HuH-7 (cell line): ENCODE measurements at regions not wholly inside any gene's neighbourhood (a gene's known extent, or its start where the extent isn't known, plus 50 kb on each side); places are given as distances from the start of the nearest gene placed in this dataset.
"Not testable (repeated sequence)": the region's sequence is repeated elsewhere in the genome, so short reads cannot be mapped to it uniquely, and the experiment has no call there.

Experiments used
- DNase-seq: peaks from one replicate; pipeline ENCODE4 v3.0.0; 2011; ENCODE audit warnings: low spot score

DNA sequence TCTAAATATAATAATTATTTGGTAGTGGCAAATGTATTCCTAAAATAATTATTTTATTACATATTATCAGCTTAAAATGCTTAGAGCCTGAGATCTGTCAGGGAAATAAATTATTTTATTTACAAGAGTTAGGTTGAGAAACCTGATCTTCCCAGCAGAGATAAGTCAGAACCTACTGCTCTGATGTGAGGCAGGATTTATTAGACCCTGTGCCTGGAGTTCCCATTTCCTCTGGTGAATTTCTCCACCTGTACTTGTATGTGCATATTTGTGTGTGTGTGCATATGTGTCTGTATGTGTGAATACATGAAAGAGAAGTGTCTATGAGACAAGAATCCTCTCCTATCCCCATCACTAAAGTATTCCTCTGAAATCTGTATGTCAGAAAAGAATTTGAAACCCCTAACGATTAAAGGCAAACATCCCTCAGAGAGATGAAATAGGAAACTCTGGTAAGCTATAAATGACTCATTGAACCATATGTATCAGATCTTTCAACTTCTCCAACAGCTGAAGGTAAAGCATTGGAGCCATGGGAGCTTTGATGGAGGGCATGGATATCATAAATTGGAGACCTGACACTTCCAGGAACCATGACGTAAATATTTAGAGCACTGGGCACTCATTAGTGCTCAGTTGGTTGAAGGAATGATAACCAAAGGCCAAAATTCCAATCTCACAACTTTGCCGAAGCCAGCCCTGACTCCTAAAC, 190.9 kb downstream of the XPNPEP1 start:
- DNase-seq = no peak

DNA sequence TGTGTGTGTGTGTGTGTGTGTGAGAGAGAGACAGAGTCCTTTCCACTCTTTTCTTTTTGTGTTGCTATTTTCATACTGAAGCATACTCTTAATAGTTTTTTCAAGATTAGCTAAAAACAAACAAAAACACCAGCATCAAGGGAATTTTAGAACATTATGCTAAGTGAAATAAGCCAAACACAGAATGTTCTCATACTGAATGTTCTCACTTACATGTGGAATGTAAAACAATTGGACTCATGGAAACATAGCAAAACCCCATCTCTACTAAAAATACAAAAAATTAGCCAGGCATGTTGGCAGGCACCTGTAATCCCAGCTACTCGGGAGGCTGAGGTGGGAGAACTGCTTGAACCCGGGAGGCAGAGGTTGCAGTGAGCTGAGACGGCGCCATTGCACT, 193.4 kb downstream of the XPNPEP1 start:
- DNase-seq = not testable (repeated sequence)

- no peak for DNase-seq
These were observed 195.9 kb downstream of the XPNPEP1 start for GRCh38 chr10:109727436-109727835.

DNA sequence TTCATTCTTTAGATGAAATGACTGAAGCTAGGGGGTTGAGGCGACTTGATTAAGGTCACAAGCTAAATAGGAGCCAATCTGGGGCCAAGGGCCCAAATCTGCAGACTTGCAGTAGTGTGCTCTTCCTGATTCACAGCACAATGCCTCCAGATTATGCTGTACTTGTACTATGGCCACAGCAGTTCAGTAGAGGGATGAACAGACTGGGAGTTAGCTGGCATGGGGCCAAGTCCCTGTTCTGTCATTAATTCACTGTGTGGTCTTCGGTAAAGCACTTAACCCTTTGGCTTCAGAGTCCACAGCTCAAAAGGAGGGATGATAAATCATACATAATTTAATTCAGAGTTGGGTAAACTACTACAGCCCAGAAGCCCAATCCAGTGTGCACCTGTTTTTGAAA, 196.8 kb downstream of the XPNPEP1 start:
- DNase-seq = no peak

- DNase-seq = no peak
These were observed 200.0 kb downstream of the XPNPEP1 start for GRCh38 chr10:109723305-109723704.

GRCh38 chr10:109721453-109722064, 201.8 kb downstream of the XPNPEP1 start:
- DNase-seq = no peak

DNA sequence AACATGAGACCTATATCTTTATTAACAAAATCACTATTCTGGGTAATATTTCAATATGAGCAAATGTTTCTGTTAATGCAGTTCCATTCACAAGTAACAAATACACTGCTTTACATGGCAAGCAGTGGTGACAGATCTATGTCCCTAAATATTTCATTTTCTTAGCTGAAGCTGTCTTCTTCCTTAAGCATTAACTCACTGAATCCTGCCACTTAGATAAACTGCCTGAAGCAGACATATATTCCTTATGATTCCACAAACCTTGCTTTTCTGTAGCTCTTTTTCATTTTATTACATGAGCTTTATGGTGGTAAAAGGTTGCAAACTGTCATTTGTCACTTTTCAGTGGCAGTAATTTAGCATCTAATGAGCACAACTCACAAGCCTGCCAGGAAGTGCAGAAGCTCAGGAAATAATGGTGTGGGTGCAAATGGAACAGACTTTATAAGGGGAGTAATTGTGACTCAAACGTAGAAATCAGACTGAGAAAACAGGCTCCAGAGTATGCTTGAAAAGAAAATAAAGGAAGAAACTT, 217.2 kb downstream of the XPNPEP1 start:
- no peak for DNase-seq

DNA sequence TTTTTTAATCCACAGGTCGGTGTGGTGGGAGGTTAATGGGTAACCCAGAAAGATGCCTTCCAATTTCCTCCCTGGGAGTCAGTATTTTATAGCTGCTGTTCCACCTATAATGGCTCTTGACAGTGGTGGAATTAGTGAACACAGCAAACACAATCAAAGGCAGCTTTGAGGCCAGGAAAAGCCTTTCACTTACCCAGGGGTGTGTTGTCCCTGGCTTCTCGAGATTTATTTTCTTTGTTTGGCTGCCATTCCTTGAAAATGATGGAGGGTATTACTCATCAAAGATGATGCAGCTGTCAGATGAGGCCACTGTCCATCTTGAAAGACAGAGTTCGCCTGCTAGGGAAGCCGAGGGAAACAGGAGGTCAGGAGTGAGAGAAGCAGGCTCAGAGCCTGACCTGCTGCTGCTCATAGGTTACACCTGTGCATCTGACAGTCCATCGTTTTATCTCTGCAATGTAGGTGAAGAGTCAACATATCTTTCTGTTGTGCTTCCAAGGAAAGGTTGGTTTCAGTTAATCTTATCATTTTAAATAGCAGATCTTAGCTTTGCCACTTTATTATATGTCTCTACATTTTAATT, 221.6 kb downstream of the XPNPEP1 start:
- no peak for DNase-seq

- DNase-seq = no peak
These were observed 224.2 kb downstream of the XPNPEP1 start for GRCh38 chr10:109698882-109699664.

- DNase-seq = no peak
These were observed 225.2 kb downstream of the XPNPEP1 start for GRCh38 chr10:109698086-109698485.

DNA sequence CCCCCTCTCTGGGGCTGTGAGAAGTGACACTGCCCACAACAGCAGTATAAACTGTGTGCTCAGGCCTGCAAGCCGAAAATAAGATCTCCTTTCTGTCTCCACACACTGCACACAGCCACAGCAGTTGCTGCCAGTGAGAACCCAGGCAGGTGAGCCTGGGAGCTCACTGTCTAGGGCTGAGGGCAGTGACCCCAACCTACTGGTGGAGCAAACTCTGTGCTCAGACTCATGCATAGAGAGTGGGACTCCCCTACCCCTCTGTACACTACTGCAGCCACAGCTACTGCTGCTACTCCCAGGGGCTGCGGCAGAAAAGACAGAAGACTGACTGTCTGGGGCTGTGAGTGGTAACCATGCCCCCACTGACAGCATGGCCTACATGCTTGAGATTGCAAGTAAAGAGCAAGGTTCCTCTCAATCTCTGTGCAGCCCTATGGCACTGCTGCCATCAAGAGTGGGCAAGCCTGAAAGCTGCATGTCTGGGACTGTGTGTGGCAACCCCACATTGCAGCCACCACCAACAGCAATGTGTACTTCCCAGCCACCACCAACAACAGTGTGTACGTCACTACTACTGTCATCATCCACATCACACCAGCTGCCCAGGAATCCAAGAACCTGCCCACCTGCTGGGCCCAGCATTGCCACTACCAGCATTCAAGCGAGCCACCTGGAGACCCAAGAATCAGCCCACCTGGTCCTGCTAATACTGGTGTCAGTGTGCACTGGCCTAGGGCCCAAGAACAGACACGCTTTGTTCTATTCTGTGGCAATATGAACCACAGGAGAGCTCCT, 226.1 kb downstream of the XPNPEP1 start:
- no peak for DNase-seq

DNA sequence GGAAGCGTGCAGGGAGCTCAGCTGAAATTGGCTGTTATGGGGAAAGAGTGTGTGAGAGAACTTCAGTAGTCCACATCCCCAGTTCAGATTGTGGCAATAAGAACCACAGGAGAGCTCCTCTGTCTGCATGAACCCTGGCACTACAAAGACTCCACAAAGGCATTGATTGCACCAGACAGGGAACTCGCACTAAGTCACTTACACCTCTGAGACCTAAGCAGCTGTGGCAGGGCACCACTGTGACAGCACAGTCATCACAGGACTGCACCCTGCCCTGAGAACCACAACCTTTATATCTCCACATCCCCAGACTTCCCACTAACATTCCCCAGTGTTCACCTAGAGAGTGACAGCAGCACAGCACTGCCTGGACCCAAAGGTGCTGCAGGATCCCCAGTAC, 226.8 kb downstream of the XPNPEP1 start:
- no peak for DNase-seq

- no peak for DNase-seq
These were observed 227.3 kb downstream of the XPNPEP1 start for GRCh38 chr10:109695988-109696387.

GRCh38 chr10:109689785-109690184, 233.5 kb downstream of the XPNPEP1 start:
- no peak for DNase-seq

DNA sequence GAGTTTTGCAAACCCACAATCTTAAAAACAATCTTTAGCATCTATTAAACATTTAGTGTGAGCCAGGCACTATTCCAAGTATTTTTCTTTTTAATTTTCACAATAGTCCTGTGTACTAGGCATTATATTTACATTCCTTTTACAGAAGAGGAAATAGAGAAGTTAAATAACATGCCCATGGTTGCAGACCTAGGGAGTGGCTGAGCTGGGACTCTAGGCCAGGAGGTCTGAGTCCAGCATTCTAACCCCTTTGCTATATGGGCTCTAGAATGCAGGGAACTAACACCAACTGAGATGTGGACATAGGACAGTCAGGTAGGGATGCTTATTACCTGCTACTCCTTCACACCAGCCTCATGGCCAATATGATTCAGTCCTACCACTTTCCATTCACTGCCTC, 243.8 kb downstream of the XPNPEP1 start:
- no peak for DNase-seq

- DNase-seq = no peak
These were observed 244.5 kb downstream of the XPNPEP1 start for GRCh38 chr10:109678857-109679256.

DNA sequence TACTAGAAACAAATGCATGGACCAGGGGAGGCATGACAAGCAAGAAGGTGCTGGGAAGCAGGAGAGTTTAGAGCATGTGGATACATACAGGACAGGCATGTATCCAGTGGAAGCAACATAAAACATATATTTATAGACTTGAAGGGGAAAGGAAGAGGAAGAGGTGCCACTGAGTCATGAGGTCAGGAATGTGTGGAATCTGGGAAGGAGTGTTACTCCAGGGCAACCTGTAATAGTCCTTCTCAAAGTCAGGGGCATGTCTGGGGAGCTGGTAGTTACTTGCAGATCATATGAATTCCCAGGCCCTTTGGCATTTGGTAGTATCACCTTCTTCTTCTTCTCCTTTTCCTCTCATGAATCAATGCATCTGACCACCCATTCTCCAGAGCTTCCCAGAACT, 246.6 kb downstream of the XPNPEP1 start:
- DNase-seq = no peak

DNA sequence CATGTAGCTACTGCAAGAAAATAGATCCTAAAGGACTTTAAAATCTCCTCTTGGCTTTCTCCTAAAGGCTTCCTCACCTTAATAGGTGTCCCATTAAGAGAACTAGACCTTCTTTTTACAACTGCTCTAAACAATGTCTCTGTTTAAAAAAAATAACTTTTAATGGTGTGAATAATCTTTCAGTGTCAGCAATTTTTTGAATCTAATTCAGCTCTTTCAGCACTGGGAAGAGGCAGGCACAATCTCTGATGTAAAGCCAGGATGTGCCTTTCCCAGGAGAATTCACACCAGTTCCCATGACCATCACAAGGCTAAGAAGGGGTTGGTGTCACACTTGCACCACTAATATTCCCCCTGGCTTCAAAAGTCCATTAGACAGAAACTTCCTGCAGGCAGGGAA, 254.6 kb downstream of the XPNPEP1 start:
- no peak for DNase-seq

DNA sequence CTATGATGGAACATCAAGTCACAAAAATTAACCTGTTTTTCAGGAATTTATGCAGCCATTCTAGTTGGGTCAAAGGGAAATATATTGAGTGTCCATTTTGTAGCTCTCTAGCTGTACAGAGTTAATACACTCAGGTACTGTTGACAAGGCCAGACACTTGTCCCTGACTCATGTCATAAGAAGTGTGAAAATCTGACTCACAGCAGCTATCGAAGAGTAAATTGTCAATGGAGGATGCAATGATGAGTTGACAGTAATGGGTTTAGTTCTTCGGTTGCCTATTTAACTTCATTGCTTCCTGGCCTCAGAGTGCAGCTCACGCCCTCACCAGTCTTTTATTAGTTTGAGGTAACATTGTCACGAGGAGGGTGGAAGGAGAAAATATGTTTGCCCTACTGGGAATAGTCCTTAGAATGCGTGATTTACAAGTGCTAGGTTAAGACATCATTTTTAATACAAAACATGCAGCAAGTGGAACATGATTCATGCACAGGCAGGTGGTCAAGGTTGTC, 255.1 kb downstream of the XPNPEP1 start:
- DNase-seq = no peak

DNA sequence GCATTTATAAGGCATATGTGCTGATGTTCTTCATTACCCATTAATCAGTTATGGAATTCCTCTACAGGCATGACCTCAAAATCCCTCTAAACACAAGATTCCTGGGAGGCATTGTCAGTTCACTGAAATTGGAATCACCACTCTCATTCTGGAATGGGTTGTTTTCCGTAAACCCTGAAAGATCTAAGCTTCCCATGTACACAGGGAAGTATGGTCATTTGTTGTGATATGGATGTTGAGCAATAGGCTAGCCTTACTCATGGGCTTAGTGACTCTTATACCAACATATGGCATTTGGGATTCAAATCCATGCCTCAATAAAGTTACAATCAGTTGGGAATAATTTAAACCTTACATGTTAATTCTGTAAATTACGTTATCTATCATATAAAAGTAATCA, 258.0 kb downstream of the XPNPEP1 start:
- DNase-seq = no peak

DNA sequence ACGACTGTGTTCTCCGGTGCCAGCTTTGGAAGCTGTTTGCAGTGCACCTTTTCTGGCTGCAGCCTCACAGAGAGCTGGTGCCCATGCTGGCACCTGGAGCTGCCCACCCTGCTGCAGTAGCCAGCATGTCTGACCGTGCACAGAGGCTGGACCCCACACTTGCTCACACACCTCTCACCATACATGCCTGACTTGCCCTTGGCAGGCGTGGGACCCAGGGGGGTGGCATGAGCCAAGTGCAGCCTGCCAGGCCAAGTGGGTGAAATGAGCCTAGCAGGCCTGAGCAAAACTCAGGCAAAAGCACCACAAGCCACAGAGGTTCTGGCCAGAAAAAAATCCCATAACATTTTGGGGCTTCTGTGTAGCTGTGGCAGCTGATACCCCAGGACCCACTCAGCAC, 258.8 kb downstream of the XPNPEP1 start:
- DNase-seq = no peak

DNA sequence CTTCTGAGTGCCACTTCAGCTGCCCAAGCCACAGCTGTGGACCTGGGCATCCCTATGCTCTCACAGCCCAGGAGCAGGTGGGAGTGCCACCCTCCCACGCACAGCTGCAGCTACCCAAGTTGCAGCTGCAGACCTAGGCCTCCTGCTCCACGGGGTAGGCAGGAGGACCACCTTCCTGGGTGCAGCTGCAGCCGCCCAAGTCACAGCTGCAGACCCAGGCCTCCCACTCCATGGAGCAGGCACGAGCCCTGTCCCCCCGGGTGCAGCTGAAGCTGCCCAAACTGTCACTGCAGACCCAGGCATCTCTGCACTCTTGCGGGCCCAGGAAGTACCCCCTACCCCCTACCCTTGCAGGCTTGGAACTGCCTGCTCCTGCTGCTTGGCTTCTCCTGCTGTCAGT, 260.2 kb downstream of the XPNPEP1 start:
- no peak for DNase-seq
